ENCODE measurements at regions not wholly inside any gene's neighbourhood (a gene's known extent, or its start where the extent isn't known, plus 50 kb on each side); places are given as distances from the start of the nearest gene placed in this dataset.

GRCh38 chr12:13841358-13841757 is 140.0 kb downstream of the GRIN2B start:
- TF ChIP-seq POLR2A (IDR thresholded peaks at IDR 0.05; ENCODE audit: low read depth, low read length): no peak
- TF ChIP-seq CTCF (conservative IDR thresholded peaks at IDR 0.05; ENCODE audit: low read depth, low read length): no peak
- no peak for TF ChIP-seq MAFK (IDR thresholded peaks at IDR 0.05; ENCODE audit: low read depth, low read length)

Measured in IMR-90 (cell line).